Spleen (tissue), 7 donors: ENCODE measurements at regions not wholly inside any gene's neighbourhood (a gene's known extent, or its start where the extent isn't known, plus 50 kb on each side); places are given as distances from the start of the nearest gene placed in this dataset.
A peak's percentile ranks its signal among the peaks of the same experiment; 100 is the strongest.

Experiments
- POLR2A ChIP-seq, 3 donors: fragments of 450-650 bp; IDR thresholded peaks; one replicate each; pipeline ENCODE4 v1.5.1; 2017; ENCODE audit warnings: antibody characterized with exemption in 3 of 3, mild to moderate bottlenecking in 1 of 3
- POLR2AphosphoS5 ChIP-seq, 3 donors: sonication (generic); formaldehyde crosslinking; IDR thresholded peaks; one replicate each; pipeline ENCODE4 v1.5.1; 2017; ENCODE audit warnings: antibody characterized with exemption in 3 of 3
- TF ChIP-seq, protein P1 (sequence below), 11 experiments: fragments of 200-600 bp in 7 of 11; fragments of 450-650 bp in 4 of 11; sonication (generic) in 4 of 11; IDR thresholded peaks in 8 of 11; conservative IDR thresholded peaks in 3 of 11; 1 replicate in 7 of 11; 2 replicates in 4 of 11; pipeline versions ENCODE4 v1.4.0 to v1.8.0; 2016 to 2021; ENCODE audit warnings: antibody characterized with exemption in 11 of 11, inconsistent platforms in 4 of 11, mild to moderate bottlenecking in 1 of 11
- donor health status: DM: no; HTN: no; CAD: no; lungs with moderate emphysema.
- donor health status: DM: no; HTN: no; CAD: no.
- donor health status: DM: no; HTN: no; CAD: no.

DNA sequence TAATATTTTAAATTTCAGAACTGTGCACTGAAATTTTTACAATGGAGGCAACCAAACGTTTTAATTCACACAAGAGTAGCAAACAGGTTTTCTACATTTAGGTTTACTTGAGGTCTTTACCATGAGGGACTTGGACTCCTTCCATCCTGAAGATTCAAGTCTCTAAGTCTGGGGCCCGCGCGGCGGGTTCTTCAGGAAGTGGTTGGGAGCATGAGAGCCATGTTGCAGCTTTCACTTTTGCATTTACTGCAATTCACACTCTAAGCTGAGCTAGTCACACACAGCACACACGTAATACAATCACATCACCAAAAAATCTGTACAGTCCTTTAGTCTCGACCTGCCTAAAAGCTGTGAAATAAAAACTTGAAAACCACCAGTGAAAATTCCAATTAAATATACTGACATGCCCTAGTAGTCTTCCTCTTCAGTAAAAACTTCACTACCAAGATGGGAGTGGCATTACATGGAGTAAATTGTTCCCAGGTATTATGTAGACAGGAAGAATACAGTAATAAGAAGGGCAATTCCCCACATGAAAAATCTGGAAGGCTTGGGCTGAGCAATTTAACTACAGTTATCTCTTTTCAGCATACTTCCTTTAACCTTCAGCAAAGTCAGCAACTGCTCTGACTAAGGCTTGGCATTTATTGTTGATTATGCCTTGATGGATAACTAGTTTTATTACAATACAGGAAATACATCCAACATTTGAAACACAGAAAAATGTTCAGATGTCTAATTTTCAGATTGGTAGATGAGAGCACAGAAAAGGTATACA, 571.1 kb upstream of the DIPK2B start:
- TF ChIP-seq POLR2AphosphoS5 (IDR thresholded peaks at IDR 0.05), result peak in 1 of 3 donors; percentile 20
- TF ChIP-seq, protein P1, sequence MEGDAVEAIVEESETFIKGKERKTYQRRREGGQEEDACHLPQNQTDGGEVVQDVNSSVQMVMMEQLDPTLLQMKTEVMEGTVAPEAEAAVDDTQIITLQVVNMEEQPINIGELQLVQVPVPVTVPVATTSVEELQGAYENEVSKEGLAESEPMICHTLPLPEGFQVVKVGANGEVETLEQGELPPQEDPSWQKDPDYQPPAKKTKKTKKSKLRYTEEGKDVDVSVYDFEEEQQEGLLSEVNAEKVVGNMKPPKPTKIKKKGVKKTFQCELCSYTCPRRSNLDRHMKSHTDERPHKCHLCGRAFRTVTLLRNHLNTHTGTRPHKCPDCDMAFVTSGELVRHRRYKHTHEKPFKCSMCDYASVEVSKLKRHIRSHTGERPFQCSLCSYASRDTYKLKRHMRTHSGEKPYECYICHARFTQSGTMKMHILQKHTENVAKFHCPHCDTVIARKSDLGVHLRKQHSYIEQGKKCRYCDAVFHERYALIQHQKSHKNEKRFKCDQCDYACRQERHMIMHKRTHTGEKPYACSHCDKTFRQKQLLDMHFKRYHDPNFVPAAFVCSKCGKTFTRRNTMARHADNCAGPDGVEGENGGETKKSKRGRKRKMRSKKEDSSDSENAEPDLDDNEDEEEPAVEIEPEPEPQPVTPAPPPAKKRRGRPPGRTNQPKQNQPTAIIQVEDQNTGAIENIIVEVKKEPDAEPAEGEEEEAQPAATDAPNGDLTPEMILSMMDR (IDR thresholded peaks at IDR 0.05 in 8 of 11, conservative IDR thresholded peaks at IDR 0.05 in 3 of 11), result no peak
- TF ChIP-seq POLR2A (IDR thresholded peaks at IDR 0.05), result no peak
